ENCODE measurements at regions not wholly inside any gene's neighbourhood (a gene's known extent, or its start where the extent isn't known, plus 50 kb on each side); places are given as distances from the start of the nearest gene placed in this dataset.

DNA sequence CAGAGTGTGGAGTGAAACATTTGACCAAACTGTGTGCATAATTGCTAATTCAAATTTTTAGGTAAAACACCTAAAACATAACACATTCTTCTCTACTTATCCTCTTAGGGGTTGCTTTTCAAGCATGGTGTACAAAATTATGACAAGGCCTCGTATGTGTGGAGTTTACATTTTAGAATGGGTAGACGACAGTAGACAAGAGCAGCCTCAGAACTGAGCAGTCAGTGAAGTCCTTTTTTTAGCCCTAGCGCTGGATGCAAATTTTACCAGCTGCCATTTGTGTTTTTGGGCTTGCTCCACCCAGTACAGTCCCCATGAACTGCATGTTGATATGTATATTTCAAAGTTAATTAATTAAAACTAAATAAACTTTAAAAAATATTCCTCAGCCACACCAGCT is 64.7 kb upstream of the TOP3B start:
- BruUV-seq (replicated peaks) = no TSS peak
- Mint-ChIP-seq H3K27ac (ENCODE audit: low read depth, unreplicated experiment) (no peak overlapping the region), H3K4me1 (ENCODE audit: insufficient read depth, unreplicated experiment) (no peaks in the 10 kb centered on the region), H3K36me3 (ENCODE audit: insufficient read depth, unreplicated experiment) (no peaks in the 10 kb centered on the region), H3K27me3 (ENCODE audit: insufficient read depth, unreplicated experiment) (peaks cover 29% of the 10 kb centered on the region), H3K9me3 (ENCODE audit: unreplicated experiment) (no peaks in the 10 kb centered on the region), H3K4me3 (ENCODE audit: unreplicated experiment) (no peak overlapping the region)
- POLR2A ChIA-PET = no interaction called here
- no peak for TF ChIP-seq CTCF (IDR thresholded peaks at IDR 0.05; ENCODE audit: unreplicated experiment)
- CTCF ChIA-PET = interaction anchor here (0.7 kb wide), 1 partner anchor 110 kb away, joined by 3 read pairs; no protein-coding TSS in a partner anchor
- intact Hi-C loops (cut with micrococcal nuclease) = loop anchor here (10.0 kb wide), 1 partner anchor 332 kb away; no protein-coding TSS in a partner anchor
- DNase-seq (ENCODE audit: unreplicated experiment) = no peak

DNA sequence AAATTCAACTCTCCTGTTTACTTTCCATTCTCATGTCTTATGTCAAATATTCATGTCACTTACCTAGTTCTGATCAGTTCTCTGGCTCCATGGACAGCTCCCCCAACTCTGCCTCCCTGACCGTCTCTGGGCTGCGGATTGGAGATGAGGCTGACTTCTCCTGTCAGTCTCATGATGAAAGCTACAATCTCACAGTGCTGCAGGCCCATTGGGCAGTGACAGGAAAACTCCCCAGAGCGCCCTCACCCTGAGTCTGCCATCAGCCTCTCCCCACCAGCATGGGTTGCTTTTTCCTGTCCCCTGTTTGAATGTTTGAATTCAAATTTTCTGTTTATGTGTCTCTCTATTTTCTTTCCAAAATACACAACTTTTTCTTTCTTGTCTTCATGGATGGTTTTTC is 63.8 kb upstream of the TOP3B start:
- intact Hi-C loops (cut with micrococcal nuclease) = loop anchor here (10.0 kb wide), 1 partner anchor 332 kb away; no protein-coding TSS in a partner anchor
- CTCF ChIA-PET = no interaction called here
- TF ChIP-seq CTCF (IDR thresholded peaks at IDR 0.05; ENCODE audit: unreplicated experiment) = no peak
- Mint-ChIP-seq H3K36me3 (ENCODE audit: insufficient read depth, unreplicated experiment) (no peaks in the 10 kb centered on the region), H3K4me3 (ENCODE audit: unreplicated experiment) (no peak overlapping the region), H3K27me3 (ENCODE audit: insufficient read depth, unreplicated experiment) (peaks cover 38% of the 10 kb centered on the region), H3K4me1 (ENCODE audit: insufficient read depth, unreplicated experiment) (no peaks in the 10 kb centered on the region), H3K9me3 (ENCODE audit: unreplicated experiment) (no peaks in the 10 kb centered on the region), H3K27ac (ENCODE audit: low read depth, unreplicated experiment) (no peak overlapping the region)
- no peak for DNase-seq (ENCODE audit: unreplicated experiment)
- POLR2A ChIA-PET = no interaction called here
- no TSS peak for BruUV-seq (replicated peaks)

DNA sequence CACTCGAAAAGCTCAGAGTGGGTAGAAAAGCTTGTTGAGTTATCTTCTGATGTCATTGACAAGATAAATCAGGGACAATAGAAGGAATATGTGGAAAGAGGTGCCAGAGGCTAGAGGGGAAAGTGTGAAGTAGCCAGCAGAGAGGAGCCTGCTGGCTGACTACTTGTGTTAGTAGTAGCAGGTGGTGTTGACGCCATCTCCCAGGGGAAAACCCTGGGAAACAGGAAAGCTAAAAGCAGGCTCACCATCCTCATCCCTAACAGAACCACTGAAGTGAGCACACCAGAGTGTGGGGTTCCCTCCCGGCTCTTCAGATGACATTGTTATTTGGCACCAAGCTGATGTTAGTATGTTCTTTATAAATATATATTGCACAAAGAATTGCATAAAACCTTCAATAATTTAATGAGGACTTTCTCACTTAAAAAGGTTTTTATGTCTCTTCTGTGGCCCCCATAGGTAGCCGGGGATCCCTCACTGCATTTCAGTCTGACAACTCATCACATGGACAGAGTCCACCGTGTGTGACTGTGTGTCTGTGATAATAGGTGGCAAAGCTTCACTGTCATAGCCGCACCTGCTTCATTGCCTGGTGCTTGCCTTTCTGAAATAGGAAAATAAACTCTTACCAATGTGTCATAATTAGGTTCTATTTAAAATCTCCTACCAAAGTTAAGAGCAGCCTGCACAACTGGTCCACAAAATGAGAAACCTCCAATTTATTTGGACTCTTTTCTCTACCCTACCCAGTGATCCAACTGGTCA is 63.2 kb upstream of the TOP3B start:
- Mint-ChIP-seq H3K27ac (ENCODE audit: low read depth, unreplicated experiment) (no peak overlapping the region), H3K36me3 (ENCODE audit: insufficient read depth, unreplicated experiment) (no peaks in the 10 kb centered on the region), H3K4me1 (ENCODE audit: insufficient read depth, unreplicated experiment) (no peaks in the 10 kb centered on the region), H3K27me3 (ENCODE audit: insufficient read depth, unreplicated experiment) (peaks cover 39% of the 10 kb centered on the region), H3K4me3 (ENCODE audit: unreplicated experiment) (no peak overlapping the region), H3K9me3 (ENCODE audit: unreplicated experiment) (no peaks in the 10 kb centered on the region)
- intact Hi-C loops (cut with micrococcal nuclease) = loop anchor here (10.0 kb wide), 1 partner anchor 331 kb away; no protein-coding TSS in a partner anchor
- TF ChIP-seq CTCF (IDR thresholded peaks at IDR 0.05; ENCODE audit: unreplicated experiment) = no peak
- POLR2A ChIA-PET = no interaction called here
- CTCF ChIA-PET = interaction anchor here (1.0 kb wide), 1 partner anchor 21 kb away, joined by 3 read pairs; no protein-coding TSS in a partner anchor
- DNase-seq (ENCODE audit: unreplicated experiment) = no peak
- BruUV-seq (replicated peaks) = no TSS peak

GRCh38 chr22:22044153-22044552 is 61.6 kb upstream of the TOP3B start:
- DNase-seq (ENCODE audit: unreplicated experiment) = no peak
- Mint-ChIP-seq H3K27ac (ENCODE audit: low read depth, unreplicated experiment) (no peak overlapping the region), H3K9me3 (ENCODE audit: unreplicated experiment) (no peaks in the 10 kb centered on the region), H3K36me3 (ENCODE audit: insufficient read depth, unreplicated experiment) (no peaks in the 10 kb centered on the region), H3K4me1 (ENCODE audit: insufficient read depth, unreplicated experiment) (no peaks in the 10 kb centered on the region), H3K27me3 (ENCODE audit: insufficient read depth, unreplicated experiment) (peaks cover 47% of the 10 kb centered on the region), H3K4me3 (ENCODE audit: unreplicated experiment) (no peak overlapping the region)
- TF ChIP-seq CTCF (IDR thresholded peaks at IDR 0.05; ENCODE audit: unreplicated experiment) = no peak
- intact Hi-C loops (cut with micrococcal nuclease) = loop anchor here (10.0 kb wide), 1 partner anchor 329 kb away; no protein-coding TSS in a partner anchor
- ChIA-PET CTCF (no interaction called here), POLR2A (interaction anchor here (0.7 kb wide), 1 partner anchor 25 kb away, joined by 3 read pairs; no protein-coding TSS in a partner anchor)
- no TSS peak for BruUV-seq (replicated peaks)

Data from MCF 10A (cell line).